ENCODE measurements at regions not wholly inside any gene's neighbourhood (a gene's known extent, or its start where the extent isn't known, plus 50 kb on each side); places are given as distances from the start of the nearest gene placed in this dataset.

DNA sequence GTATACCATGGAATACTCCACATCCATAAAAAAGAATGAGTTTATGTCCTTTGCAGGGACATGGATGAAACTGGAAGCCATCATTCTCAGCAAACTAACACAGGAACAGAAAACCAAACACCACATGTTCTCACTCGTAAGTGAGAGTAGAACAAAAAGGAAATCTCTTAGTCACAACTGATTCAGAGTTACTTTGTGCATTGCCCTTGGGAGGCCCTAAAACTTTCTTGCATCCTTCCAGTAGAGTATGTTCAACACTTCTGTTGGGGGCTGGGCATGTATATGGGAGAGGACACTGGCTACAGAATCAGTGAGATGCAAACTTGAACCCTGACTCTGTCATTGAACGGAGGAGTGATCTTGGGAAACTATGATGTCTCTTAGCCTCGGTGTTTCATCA, 147.4 kb upstream of the IRX5 start:
- intact Hi-C loops (cut with DNase I, micrococcal nuclease) = no loop called here
- no peaks in the 10 kb centered on the region for H3K9me3 ChIP-seq
- ATAC-seq (no peak), DNase-seq (no peak)
- H3K36me3 ChIP-seq (ENCODE audit: low read depth) = no peaks in the 10 kb centered on the region
- H3K4me3 ChIP-seq = no peak overlapping the region
- TF ChIP-seq, protein P1, sequence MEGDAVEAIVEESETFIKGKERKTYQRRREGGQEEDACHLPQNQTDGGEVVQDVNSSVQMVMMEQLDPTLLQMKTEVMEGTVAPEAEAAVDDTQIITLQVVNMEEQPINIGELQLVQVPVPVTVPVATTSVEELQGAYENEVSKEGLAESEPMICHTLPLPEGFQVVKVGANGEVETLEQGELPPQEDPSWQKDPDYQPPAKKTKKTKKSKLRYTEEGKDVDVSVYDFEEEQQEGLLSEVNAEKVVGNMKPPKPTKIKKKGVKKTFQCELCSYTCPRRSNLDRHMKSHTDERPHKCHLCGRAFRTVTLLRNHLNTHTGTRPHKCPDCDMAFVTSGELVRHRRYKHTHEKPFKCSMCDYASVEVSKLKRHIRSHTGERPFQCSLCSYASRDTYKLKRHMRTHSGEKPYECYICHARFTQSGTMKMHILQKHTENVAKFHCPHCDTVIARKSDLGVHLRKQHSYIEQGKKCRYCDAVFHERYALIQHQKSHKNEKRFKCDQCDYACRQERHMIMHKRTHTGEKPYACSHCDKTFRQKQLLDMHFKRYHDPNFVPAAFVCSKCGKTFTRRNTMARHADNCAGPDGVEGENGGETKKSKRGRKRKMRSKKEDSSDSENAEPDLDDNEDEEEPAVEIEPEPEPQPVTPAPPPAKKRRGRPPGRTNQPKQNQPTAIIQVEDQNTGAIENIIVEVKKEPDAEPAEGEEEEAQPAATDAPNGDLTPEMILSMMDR (IDR thresholded peaks at IDR 0.05) = no peak
- H3K4me1 ChIP-seq (ENCODE audit: low read depth) = no peaks in the 10 kb centered on the region

DNA sequence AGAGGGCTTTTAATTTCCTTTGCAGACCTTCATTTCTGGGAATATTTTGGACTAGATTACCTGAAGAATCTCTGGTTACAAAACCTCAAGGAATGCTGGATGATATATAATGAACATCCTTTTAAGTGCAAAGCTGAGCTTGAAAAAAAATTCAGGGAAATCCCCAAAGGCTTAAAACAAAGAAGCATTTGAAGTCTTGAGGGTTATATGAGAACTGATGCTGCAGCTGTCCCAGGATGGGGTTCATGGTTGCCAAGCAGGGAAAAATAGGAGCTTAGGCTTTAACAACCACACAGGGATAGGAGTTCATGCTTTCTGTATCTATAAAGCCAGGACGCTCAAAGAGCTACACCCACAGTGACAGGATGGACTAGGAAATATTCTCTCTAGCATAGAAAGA, 150.4 kb upstream of the IRX5 start:
- intact Hi-C loops (cut with DNase I, micrococcal nuclease) = no loop called here
- no peaks in the 10 kb centered on the region for H3K9me3 ChIP-seq
- no peaks in the 10 kb centered on the region for H3K36me3 ChIP-seq (ENCODE audit: low read depth)
- ATAC-seq (no peak), DNase-seq (no peak)
- H3K4me3 ChIP-seq = no peak overlapping the region
- H3K4me1 ChIP-seq (ENCODE audit: low read depth) = no peaks in the 10 kb centered on the region
- TF ChIP-seq, protein P1 (IDR thresholded peaks at IDR 0.05) = no peak

DNA sequence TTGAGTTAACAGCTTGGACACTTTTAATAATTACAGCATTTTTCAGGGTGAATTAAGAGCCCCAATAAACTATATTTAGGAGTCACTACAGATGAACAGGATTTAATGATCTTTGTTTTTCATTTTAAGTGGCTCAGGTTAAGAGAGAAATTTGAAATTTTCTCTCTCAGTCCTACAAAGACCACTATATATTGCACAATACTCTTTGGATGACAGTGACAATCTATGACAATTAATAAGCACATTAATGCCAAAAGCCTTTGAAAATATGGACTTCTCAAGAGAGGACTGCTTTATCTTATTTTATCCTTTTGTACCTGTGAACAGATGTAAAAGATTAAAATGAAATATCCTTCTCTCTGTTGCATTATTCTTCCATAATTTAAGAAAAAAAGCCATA, 151.1 kb upstream of the IRX5 start:
- H3K4me1 ChIP-seq (ENCODE audit: low read depth) = no peaks in the 10 kb centered on the region
- TF ChIP-seq, protein P1 (IDR thresholded peaks at IDR 0.05) = no peak
- intact Hi-C loops (cut with DNase I, micrococcal nuclease) = no loop called here
- H3K9me3 ChIP-seq = no peaks in the 10 kb centered on the region
- no peak for DNase-seq
- no peak for ATAC-seq
- no peaks in the 10 kb centered on the region for H3K36me3 ChIP-seq (ENCODE audit: low read depth)
- H3K4me3 ChIP-seq = no peak overlapping the region

DNA sequence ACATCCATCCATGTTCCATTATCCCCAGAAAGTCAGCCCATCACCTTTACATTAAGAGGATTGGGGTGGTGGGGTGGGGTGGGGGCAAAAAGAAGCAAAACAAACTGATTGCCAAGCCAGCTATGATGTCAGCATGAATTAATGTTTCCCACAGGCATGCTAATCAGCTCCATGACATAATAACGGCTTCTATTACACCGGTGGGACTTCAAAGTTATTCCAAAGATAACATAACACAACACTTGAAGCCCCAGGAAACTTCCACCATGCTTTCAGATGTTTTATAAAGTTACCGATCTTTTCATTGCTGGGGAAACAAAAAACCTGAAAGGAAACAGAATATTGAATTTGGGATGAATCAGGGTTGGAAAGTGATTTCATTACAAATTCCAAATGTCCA, 155.9 kb upstream of the IRX5 start:
- Histone ChIP-seq H3K4me3 (no peak overlapping the region), H3K9me3 (no peaks in the 10 kb centered on the region), H3K36me3 (ENCODE audit: low read depth) (no peaks in the 10 kb centered on the region), H3K4me1 (ENCODE audit: low read depth) (no peaks in the 10 kb centered on the region)
- TF ChIP-seq, protein P1 (IDR thresholded peaks at IDR 0.05) = no peak
- DNase-seq (no peak), ATAC-seq (no peak)
- intact Hi-C loops (cut with DNase I, micrococcal nuclease) = no loop called here

DNA sequence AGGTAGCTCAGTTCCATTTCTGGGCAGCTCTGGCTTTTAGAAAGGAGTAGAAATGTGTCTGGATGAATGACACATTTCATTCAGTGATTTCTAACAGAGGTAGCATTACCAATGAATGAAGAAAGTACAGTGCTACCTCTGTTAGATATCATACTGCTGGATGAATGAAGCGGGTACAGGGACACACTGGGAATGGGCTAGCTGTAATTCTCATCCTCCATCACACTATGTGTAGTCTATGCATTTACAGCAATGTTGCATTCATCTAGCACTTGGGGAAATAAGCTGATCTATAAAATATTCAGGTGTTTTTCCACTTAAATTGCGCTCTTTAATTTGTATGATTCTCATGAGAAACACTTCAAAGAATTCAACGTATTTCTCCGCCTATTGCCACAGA, 158.3 kb upstream of the IRX5 start:
- TF ChIP-seq, protein P1 (IDR thresholded peaks at IDR 0.05) = no peak
- no peaks in the 10 kb centered on the region for H3K36me3 ChIP-seq (ENCODE audit: low read depth)
- H3K4me1 ChIP-seq (ENCODE audit: low read depth) = no peaks in the 10 kb centered on the region
- H3K4me3 ChIP-seq = no peak overlapping the region
- intact Hi-C loops (cut with DNase I, micrococcal nuclease) = no loop called here
- DNase-seq (no peak), ATAC-seq (no peak)
- no peaks in the 10 kb centered on the region for H3K9me3 ChIP-seq

DNA sequence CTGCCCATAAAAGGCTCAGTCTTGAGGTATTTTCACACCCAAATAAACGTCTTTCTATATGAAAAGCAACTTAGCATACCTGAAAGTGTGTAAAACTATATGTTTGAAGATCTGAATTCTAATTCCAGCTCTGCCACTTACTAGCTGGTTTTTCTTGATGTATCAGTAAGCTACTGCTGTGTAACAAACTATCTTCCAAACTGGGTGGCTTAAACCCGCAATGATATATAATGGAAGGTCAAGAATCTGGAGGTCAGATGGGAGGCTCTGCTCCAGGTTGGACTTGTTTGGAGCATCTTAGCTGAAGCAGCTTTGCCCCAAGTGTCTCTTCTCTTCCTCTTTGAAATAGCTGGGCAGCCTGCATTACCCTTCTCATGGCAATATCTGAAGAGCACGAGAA, 164.3 kb upstream of the IRX5 start:
- Histone ChIP-seq H3K4me3 (no peak overlapping the region), H3K4me1 (ENCODE audit: low read depth) (no peaks in the 10 kb centered on the region), H3K36me3 (ENCODE audit: low read depth) (no peaks in the 10 kb centered on the region), H3K9me3 (no peaks in the 10 kb centered on the region)
- intact Hi-C loops (cut with DNase I, micrococcal nuclease) = no loop called here
- ATAC-seq (no peak), DNase-seq (no peak)
- TF ChIP-seq, protein P1 (IDR thresholded peaks at IDR 0.05) = no peak
